ENCODE measurements at regions not wholly inside any gene's neighbourhood (a gene's known extent, or its start where the extent isn't known, plus 50 kb on each side); places are given as distances from the start of the nearest gene placed in this dataset.

DNA sequence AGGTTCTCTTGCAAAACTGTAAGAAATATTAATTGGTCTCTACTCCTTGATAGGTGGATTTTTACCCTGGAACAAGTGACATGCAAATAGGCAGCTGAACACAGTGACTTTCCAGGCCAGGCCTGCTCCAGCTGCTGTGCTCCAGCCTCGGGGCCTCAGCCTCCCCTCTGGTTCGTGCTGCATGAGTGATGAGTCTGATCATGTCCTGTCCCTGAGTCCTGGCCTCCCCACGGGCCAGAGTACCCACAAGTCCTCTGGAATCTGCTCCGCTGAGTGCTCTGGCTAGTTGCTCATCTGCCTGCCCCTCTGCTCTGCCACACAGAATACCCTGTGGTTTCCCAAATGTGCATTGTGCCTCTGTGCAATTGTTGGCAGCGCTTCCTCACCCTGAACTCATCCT, 80.1 kb upstream of the PDZD8 start:
- TF ChIP-seq, protein P1, sequence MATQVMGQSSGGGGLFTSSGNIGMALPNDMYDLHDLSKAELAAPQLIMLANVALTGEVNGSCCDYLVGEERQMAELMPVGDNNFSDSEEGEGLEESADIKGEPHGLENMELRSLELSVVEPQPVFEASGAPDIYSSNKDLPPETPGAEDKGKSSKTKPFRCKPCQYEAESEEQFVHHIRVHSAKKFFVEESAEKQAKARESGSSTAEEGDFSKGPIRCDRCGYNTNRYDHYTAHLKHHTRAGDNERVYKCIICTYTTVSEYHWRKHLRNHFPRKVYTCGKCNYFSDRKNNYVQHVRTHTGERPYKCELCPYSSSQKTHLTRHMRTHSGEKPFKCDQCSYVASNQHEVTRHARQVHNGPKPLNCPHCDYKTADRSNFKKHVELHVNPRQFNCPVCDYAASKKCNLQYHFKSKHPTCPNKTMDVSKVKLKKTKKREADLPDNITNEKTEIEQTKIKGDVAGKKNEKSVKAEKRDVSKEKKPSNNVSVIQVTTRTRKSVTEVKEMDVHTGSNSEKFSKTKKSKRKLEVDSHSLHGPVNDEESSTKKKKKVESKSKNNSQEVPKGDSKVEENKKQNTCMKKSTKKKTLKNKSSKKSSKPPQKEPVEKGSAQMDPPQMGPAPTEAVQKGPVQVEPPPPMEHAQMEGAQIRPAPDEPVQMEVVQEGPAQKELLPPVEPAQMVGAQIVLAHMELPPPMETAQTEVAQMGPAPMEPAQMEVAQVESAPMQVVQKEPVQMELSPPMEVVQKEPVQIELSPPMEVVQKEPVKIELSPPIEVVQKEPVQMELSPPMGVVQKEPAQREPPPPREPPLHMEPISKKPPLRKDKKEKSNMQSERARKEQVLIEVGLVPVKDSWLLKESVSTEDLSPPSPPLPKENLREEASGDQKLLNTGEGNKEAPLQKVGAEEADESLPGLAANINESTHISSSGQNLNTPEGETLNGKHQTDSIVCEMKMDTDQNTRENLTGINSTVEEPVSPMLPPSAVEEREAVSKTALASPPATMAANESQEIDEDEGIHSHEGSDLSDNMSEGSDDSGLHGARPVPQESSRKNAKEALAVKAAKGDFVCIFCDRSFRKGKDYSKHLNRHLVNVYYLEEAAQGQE (IDR thresholded peaks at IDR 0.05): no peak
- no peak for TF ChIP-seq SMC3 (IDR thresholded peaks at IDR 0.05)
- TF ChIP-seq ESRRA (IDR thresholded peaks at IDR 0.05; ENCODE audit: borderline replicate concordance, low read length): no peak
- TF ChIP-seq CEBPB (IDR thresholded peaks at IDR 0.05): no peak
- TF ChIP-seq, protein P2, sequence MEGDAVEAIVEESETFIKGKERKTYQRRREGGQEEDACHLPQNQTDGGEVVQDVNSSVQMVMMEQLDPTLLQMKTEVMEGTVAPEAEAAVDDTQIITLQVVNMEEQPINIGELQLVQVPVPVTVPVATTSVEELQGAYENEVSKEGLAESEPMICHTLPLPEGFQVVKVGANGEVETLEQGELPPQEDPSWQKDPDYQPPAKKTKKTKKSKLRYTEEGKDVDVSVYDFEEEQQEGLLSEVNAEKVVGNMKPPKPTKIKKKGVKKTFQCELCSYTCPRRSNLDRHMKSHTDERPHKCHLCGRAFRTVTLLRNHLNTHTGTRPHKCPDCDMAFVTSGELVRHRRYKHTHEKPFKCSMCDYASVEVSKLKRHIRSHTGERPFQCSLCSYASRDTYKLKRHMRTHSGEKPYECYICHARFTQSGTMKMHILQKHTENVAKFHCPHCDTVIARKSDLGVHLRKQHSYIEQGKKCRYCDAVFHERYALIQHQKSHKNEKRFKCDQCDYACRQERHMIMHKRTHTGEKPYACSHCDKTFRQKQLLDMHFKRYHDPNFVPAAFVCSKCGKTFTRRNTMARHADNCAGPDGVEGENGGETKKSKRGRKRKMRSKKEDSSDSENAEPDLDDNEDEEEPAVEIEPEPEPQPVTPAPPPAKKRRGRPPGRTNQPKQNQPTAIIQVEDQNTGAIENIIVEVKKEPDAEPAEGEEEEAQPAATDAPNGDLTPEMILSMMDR (IDR thresholded peaks at IDR 0.05): no peak
- TF ChIP-seq POLR2A (IDR thresholded peaks at IDR 0.05; ENCODE audit: low read length): no peak

Data from A549 (cell line).